A549 (cell line): ENCODE measurements at regions not wholly inside any gene's neighbourhood (a gene's known extent, or its start where the extent isn't known, plus 50 kb on each side); places are given as distances from the start of the nearest gene placed in this dataset.

ENCODE experiments used
- ATAC-seq, 2 experiments: fragments of 200-7000 bp in 1 of 2; fragments of >200 bp in 1 of 2; cut with Nextera tagmentation in 1 of 2; cut with Tn5 transposase in 1 of 2; 3 replicates each; pipeline versions ENCODE4 v1.8.0 to v1.9.1; 2018 to 2020; ENCODE audit warnings: mild to moderate bottlenecking in 1 of 2, moderate library complexity in 1 of 2
- CTCF ChIA-PET: fragments of 300-600 bp; sonication (Branson Sonifier 250); formaldehyde crosslinking; extraction: SDS; loops from one replicate; lab custom pipeline; 2021; ENCODE audit warnings: antibody characterized with exemption, inconsistent platforms; lab: Yijun Ruan, JAX
- POLR2A ChIA-PET: fragments of 350-600 bp; formaldehyde crosslinking; extraction: SDS; loops from one replicate; lab custom pipeline; 2021; ENCODE audit warnings: antibody characterized with exemption, inconsistent platforms; lab: Yijun Ruan, JAX
- DNase-seq, 2 experiments: peaks; one replicate each; pipeline versions ENCODE4 v3.0.0 to v3.0.0-alpha.2; 2011 to 2016; ENCODE audit warnings: low read depth in 1 of 2, low spot score in 1 of 2
- FAIRE-seq: peaks from 2 replicates; lab custom pipeline; 2011; peaks lifted over from hg19 to GRCh38; lab: Jason Lieb, UNC
- H3K27ac ChIP-seq, 2 experiments: fragments of >200 bp; sonication (Bioruptor Twin); formaldehyde crosslinking; 3 replicates each; pipeline ENCODE4 v1.5.1; 2016 to 2017
- H3K4me1 ChIP-seq: fragments of >200 bp; sonication (Bioruptor Twin); formaldehyde crosslinking; 3 replicates; pipeline ENCODE4 v1.6.1; 2016
- H3K4me2 ChIP-seq: fragments of >200 bp; sonication (Bioruptor Twin); formaldehyde crosslinking; 3 replicates; pipeline ENCODE4 v1.6.1; 2016
- H3K4me3 ChIP-seq: fragments of >200 bp; sonication (Bioruptor Twin); formaldehyde crosslinking; 3 replicates; pipeline ENCODE4 v1.5.1; 2016
- H3K9me3 ChIP-seq: fragments of >200 bp; sonication (Bioruptor Twin); formaldehyde crosslinking; 3 replicates; pipeline ENCODE4 v1.6.1; 2016
- CBX2 ChIP-seq: fragments of 200-600 bp; sonication (generic); IDR thresholded peaks from 2 replicates; pipeline ENCODE4 v1.6.1; 2016; ENCODE audit warnings: low read depth, mild to moderate bottlenecking, borderline replicate concordance
- EHF ChIP-seq: fragments of 250-450 bp; sonication (Bioruptor Pico); IDR thresholded peaks from 2 replicates; pipeline ENCODE4 v1.5.0; 2020; ENCODE audit warnings: mild to moderate bottlenecking
- EHMT2 ChIP-seq: fragments of 200-600 bp; sonication (generic); IDR thresholded peaks from 2 replicates; pipeline ENCODE4 v1.6.1; 2016; ENCODE audit warnings: antibody characterized with exemption, low read depth, mild to moderate bottlenecking, moderate library complexity
- ELK1 ChIP-seq: fragments of 150-350 bp; IDR thresholded peaks from 2 replicates; pipeline ENCODE4 v1.6.1; 2014; ENCODE audit warnings: low read depth, mild to moderate bottlenecking, low read length
- HDAC2 ChIP-seq: fragments of 200-600 bp; sonication (generic); IDR thresholded peaks from 2 replicates; pipeline ENCODE4 v1.6.1; 2016
- HEYL ChIP-seq: fragments of 250-450 bp; sonication (Bioruptor Pico); IDR thresholded peaks from 2 replicates; pipeline ENCODE4 v1.8.0; 2021; ENCODE audit warnings: mild to moderate bottlenecking, moderate library complexity
- HMGXB4 ChIP-seq: fragments of 250-450 bp; sonication (Bioruptor Pico); IDR thresholded peaks from 2 replicates; pipeline ENCODE4 v1.5.0; 2021; ENCODE audit warnings: mild to moderate bottlenecking, moderate library complexity, borderline replicate concordance
- HOXB13 ChIP-seq: fragments of 250-450 bp; sonication (Bioruptor Pico); IDR thresholded peaks from 2 replicates; pipeline ENCODE4 v1.5.0; 2020; ENCODE audit warnings: low read depth, mild to moderate bottlenecking, moderate library complexity
- HOXB5 ChIP-seq: fragments of 250-450 bp; sonication (Bioruptor Pico); IDR thresholded peaks from 2 replicates; pipeline ENCODE4 v1.5.0; 2020; ENCODE audit warnings: mild to moderate bottlenecking, moderate library complexity
- JUNB ChIP-seq: fragments of >200 bp; sonication (Bioruptor Twin); formaldehyde crosslinking; IDR thresholded peaks from 2 replicates; pipeline ENCODE4 v1.6.1; 2016
- KDM1A ChIP-seq: fragments of 200-600 bp; sonication (generic); IDR thresholded peaks from 2 replicates; pipeline ENCODE4 v1.6.1; 2016; ENCODE audit warnings: low read depth, mild to moderate bottlenecking
- MYC ChIP-seq: IDR thresholded peaks from 2 replicates; pipeline ENCODE4 v1.6.1; 2012; ENCODE audit warnings: mild to moderate bottlenecking, inconsistent platforms, low read length, improper control_type of control experiment, borderline replicate concordance
- NFE2L2 ChIP-seq: fragments of 150-350 bp; conservative IDR thresholded peaks from 2 replicates; pipeline ENCODE4 v1.6.1; 2014; ENCODE audit warnings: low read length
- POLR2A ChIP-seq: IDR thresholded peaks from 2 replicates; pipeline ENCODE4 v1.6.1; 2012; ENCODE audit warnings: mild to moderate bottlenecking, low read length
- POLR2AphosphoS2 ChIP-seq: conservative IDR thresholded peaks from 2 replicates; pipeline ENCODE4 v1.6.1; 2012; ENCODE audit warnings: low read length, improper control_type of control experiment, inconsistent platforms
- RCOR1 ChIP-seq: fragments of 150-350 bp; IDR thresholded peaks from 2 replicates; pipeline ENCODE4 v1.6.1; 2014; ENCODE audit warnings: antibody characterized with exemption, low read length, low read depth
- REST ChIP-seq: fragments of 200-600 bp; sonication (generic); IDR thresholded peaks from 2 replicates; pipeline ENCODE4 v1.6.1; 2016; ENCODE audit warnings: antibody characterized with exemption, mild to moderate bottlenecking, moderate library complexity
- RFX5 ChIP-seq: fragments of 450-650 bp; IDR thresholded peaks from 2 replicates; pipeline ENCODE4 v1.7.1; 2014; ENCODE audit warnings: antibody characterized with exemption, mild to moderate bottlenecking, moderate library complexity
- RNF2 ChIP-seq: fragments of 200-600 bp; sonication (generic); IDR thresholded peaks from 2 replicates; pipeline ENCODE4 v1.6.1; 2016; ENCODE audit warnings: low read depth, mild to moderate bottlenecking, antibody characterized with exemption, moderate library complexity, borderline replicate concordance
- SMC3 ChIP-seq: fragments of >200 bp; sonication (Bioruptor Twin); formaldehyde crosslinking; IDR thresholded peaks from 3 replicates; pipeline ENCODE4 v1.6.1; 2018; ENCODE audit warnings: inconsistent platforms
- ZFP36 ChIP-seq: fragments of 450-650 bp; IDR thresholded peaks from 2 replicates; pipeline ENCODE4 v1.6.1; 2014; ENCODE audit warnings: borderline replicate concordance; ENCODE audit not compliant: partially characterized antibody
- ZSCAN20 ChIP-seq: fragments of 250-450 bp; sonication (Bioruptor Pico); IDR thresholded peaks from 2 replicates; pipeline ENCODE4 v1.8.0; 2022; ENCODE audit warnings: mild to moderate bottlenecking, moderate library complexity
- WGBS: methylation state at CpG from one replicate; pipeline ENCODE4 v1.1.6; 2017; ENCODE audit errors: missing lambda C conversion rate; 5-methylcytosine and 5-hydroxymethylcytosine counted together
- TF ChIP-seq, protein P1 (sequence below): fragments of >200 bp; sonication (Bioruptor Twin); formaldehyde crosslinking; IDR thresholded peaks from 2 replicates; pipeline ENCODE4 v1.6.1; 2016
- TF ChIP-seq, protein P2 (sequence below): fragments of >200 bp; sonication (Bioruptor Twin); formaldehyde crosslinking; IDR thresholded peaks from 3 replicates; pipeline ENCODE4 v1.6.1; 2016
- TF ChIP-seq, protein P3 (sequence below): IDR thresholded peaks from 2 replicates; pipeline ENCODE4 v1.6.1; 2012

GRCh38 chr22:49063545-49063890 is 764.2 kb downstream of the BRD1 start:
- ChIA-PET POLR2A (no interaction called here), CTCF (no interaction called here)
- Histone ChIP-seq H3K27ac (no peak overlapping the region), H3K4me3 (no peak overlapping the region), H3K4me1 (no peaks in the 10 kb centered on the region), H3K9me3 (no peaks in the 10 kb centered on the region), H3K4me2 (no peak overlapping the region)
- no peak for ATAC-seq
- WGBS, result 53% methylated on average over 2 of the region's 4 CpGs
- TF ChIP-seq REST (no peak), KDM1A (no peak), EHF (no peak), MYC (no peak), HDAC2 (no peak), ELK1 (no peak), SMC3 (no peak), CBX2 (no peak), POLR2AphosphoS2 (no peak), RCOR1 (no peak)
- TF ChIP-seq, protein P1, sequence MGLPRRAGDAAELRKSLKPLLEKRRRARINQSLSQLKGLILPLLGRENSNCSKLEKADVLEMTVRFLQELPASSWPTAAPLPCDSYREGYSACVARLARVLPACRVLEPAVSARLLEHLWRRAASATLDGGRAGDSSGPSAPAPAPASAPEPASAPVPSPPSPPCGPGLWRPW, result no peak
- TF ChIP-seq, protein P2, sequence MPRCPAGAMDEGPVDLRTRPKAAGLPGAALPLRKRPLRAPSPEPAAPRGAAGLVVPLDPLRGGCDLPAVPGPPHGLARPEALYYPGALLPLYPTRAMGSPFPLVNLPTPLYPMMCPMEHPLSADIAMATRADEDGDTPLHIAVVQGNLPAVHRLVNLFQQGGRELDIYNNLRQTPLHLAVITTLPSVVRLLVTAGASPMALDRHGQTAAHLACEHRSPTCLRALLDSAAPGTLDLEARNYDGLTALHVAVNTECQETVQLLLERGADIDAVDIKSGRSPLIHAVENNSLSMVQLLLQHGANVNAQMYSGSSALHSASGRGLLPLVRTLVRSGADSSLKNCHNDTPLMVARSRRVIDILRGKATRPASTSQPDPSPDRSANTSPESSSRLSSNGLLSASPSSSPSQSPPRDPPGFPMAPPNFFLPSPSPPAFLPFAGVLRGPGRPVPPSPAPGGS, result no peak
- DNase-seq, result no peak
- no peak for FAIRE-seq

DNA sequence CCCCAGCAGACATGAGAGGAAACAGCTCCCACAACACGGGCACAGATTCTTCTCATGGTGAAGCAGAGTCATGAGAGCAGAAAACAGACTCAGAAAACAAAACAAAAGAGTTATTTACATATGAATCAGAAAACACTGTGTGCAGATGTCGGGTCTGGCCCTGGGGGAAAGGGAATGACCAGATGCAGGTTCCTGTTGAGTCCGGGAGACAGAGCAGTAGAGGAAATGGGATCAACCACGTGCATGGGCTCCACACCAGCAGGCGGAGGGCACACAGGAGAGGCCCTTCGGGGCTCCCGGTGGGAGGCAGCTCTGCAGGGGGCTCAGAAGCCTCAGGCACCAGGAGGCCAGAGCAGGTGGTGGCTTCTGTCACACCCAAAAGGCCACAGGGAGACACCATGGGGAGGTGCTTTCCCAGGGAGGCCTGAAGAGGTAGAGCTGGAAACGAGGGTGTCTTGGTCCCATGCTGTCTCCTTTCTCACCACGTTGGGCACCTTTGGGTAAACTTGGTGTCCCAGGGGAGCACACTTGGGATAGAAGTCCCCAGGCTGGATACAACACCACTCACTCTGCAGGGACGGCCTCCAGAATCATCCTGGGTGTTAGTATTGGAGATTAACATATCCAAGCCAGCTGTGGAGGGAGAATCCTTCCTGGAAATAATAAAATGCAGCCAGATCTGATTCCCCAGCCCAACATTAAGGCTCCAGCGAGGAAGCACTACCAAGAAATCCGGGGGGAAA is 764.7 kb downstream of the BRD1 start:
- Histone ChIP-seq H3K9me3 (no peaks in the 10 kb centered on the region), H3K4me1 (no peaks in the 10 kb centered on the region), H3K4me2 (no peak overlapping the region), H3K27ac (no peak overlapping the region), H3K4me3 (no peak overlapping the region)
- no peak for DNase-seq
- no peak for FAIRE-seq
- ChIA-PET POLR2A (no interaction called here), CTCF (no interaction called here)
- 10% methylated on average over 10 of the region's 12 CpGs for WGBS
- TF ChIP-seq, protein P1, result no peak
- no peak for TF ChIP-seq POLR2A
- no peak for TF ChIP-seq HOXB13
- TF ChIP-seq ZSCAN20 (CRISPR knock-in tag), result no peak
- no peak for ATAC-seq

- Histone ChIP-seq H3K4me1 (no peaks in the 10 kb centered on the region), H3K9me3 (no peaks in the 10 kb centered on the region), H3K4me3 (no peak overlapping the region), H3K27ac (no peak overlapping the region), H3K4me2 (no peak overlapping the region)
- ATAC-seq, result no peak
- no peak for DNase-seq
- ChIA-PET CTCF (no interaction called here), POLR2A (no interaction called here)
- 54% methylated on average over 13 of the region's 17 CpGs for WGBS
- FAIRE-seq, result no peak
- TF ChIP-seq HOXB5, result no peak
- no peak for TF ChIP-seq RNF2
- no peak for TF ChIP-seq NFE2L2
- TF ChIP-seq, protein P3, sequence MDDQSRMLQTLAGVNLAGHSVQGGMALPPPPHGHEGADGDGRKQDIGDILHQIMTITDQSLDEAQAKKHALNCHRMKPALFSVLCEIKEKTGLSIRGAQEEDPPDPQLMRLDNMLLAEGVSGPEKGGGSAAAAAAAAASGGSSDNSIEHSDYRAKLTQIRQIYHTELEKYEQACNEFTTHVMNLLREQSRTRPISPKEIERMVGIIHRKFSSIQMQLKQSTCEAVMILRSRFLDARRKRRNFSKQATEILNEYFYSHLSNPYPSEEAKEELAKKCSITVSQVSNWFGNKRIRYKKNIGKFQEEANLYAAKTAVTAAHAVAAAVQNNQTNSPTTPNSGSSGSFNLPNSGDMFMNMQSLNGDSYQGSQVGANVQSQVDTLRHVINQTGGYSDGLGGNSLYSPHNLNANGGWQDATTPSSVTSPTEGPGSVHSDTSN, result no peak
- no peak for TF ChIP-seq HEYL
- TF ChIP-seq EHMT2, result no peak
- no peak for TF ChIP-seq JUNB
- no peak for TF ChIP-seq SMC3
- no peak for TF ChIP-seq HMGXB4 (CRISPR knock-in tag)
- TF ChIP-seq RFX5, result no peak
- no peak for TF ChIP-seq ZFP36
Observed at GRCh38 chr22:49062155-49062801, 765.4 kb downstream of the BRD1 start.
